H1 (cell line): ENCODE measurements at regions not wholly inside any gene's neighbourhood (a gene's known extent, or its start where the extent isn't known, plus 50 kb on each side); places are given as distances from the start of the nearest gene placed in this dataset.

Experiments used
- CTCF ChIA-PET: fragments of 300-600 bp; sonication (Branson Sonifier 250); formaldehyde crosslinking; loops from one replicate; lab custom pipeline; 2021; ENCODE audit not compliant: partially characterized antibody; lab: Charles Lee
- POLR2A ChIA-PET: fragments of 300-600 bp; sonication (Branson Sonifier 250); formaldehyde crosslinking; loops from one replicate; lab custom pipeline; 2021; ENCODE audit warnings: inconsistent platforms; ENCODE audit not compliant: partially characterized antibody; lab: Charles Lee
- DNase-seq, 2 experiments: peaks; one replicate each; pipeline versions ENCODE4 v3.0.0 to v3.0.0-alpha.2; 2010 to 2022; ENCODE audit warnings: low spot score in 2 of 2, low read depth in 1 of 2, mixed read lengths in 1 of 2
- FAIRE-seq: peaks from 2 replicates; lab custom pipeline; 2011; peaks lifted over from hg19 to GRCh38; lab: Jason Lieb, UNC
- H2AFZ ChIP-seq: 2 replicates; pipeline ENCODE4 v1.8.1; 2012; ENCODE audit warnings: low read length, inconsistent platforms
- H2AK5ac ChIP-seq: 2 replicates; pipeline ENCODE4 v1.6.1; 2013; ENCODE audit warnings: low read depth, low read length
- H2BK120ac ChIP-seq: replicated peaks from 2 replicates; pipeline ENCODE3; 2013; ENCODE audit warnings: low read depth, low read length, inconsistent platforms
- H2BK12ac ChIP-seq: 2 replicates; pipeline ENCODE4 v1.6.1; 2013; ENCODE audit warnings: low read depth, low read length
- H2BK15ac ChIP-seq: 2 replicates; pipeline ENCODE4 v1.6.1; 2013; ENCODE audit warnings: low read length
- H2BK20ac ChIP-seq: 2 replicates; pipeline ENCODE4 v1.6.1; 2013; ENCODE audit warnings: low read length
- H2BK5ac ChIP-seq: 2 replicates; pipeline ENCODE4 v1.6.1; 2013; ENCODE audit warnings: low read depth, low read length
- H3K14ac ChIP-seq: 2 replicates; pipeline ENCODE4 v1.6.1; 2013; ENCODE audit warnings: inconsistent platforms; ENCODE audit not compliant: insufficient read length
- H3K18ac ChIP-seq: 2 replicates; pipeline ENCODE4 v1.6.1; 2013; ENCODE audit warnings: low read length; ENCODE audit errors: extremely low read depth
- H3K23ac ChIP-seq: 2 replicates; pipeline ENCODE4 v1.6.1; 2013; ENCODE audit warnings: inconsistent platforms; ENCODE audit not compliant: insufficient read length
- H3K23me2 ChIP-seq: 2 replicates; pipeline ENCODE4 v1.6.1; 2013; ENCODE audit warnings: low read depth, low read length
- H3K27ac ChIP-seq: 2 replicates; pipeline ENCODE4 v1.6.1; 2011; ENCODE audit warnings: low read depth, low read length, inconsistent platforms
- H3K27me3 ChIP-seq, 4 experiments: replicated peaks in 1 of 4; 1 replicate in 1 of 4; 2 replicates in 3 of 4; pipeline versions ENCODE4 v1.6.1 to v1.8.1; 2011 to 2013; ENCODE audit warnings: low read length in 3 of 4, mild to moderate bottlenecking in 3 of 4, inconsistent platforms in 2 of 4, mixed read lengths in 2 of 4, moderate library complexity in 1 of 4; ENCODE audit not compliant: control insufficient read depth in 3 of 4, insufficient read depth in 3 of 4; ENCODE audit errors: extremely low read depth in 1 of 4
- H3K36me3 ChIP-seq, 4 experiments: 2 replicates each; pipeline versions ENCODE4 v1.6.1 to v1.8.1; 2011 to 2013; ENCODE audit warnings: mild to moderate bottlenecking in 4 of 4, low read length in 3 of 4, moderate library complexity in 2 of 4, control low read depth in 1 of 4, inconsistent platforms in 1 of 4; ENCODE audit not compliant: insufficient read depth in 4 of 4, control insufficient read depth in 2 of 4
- H3K4ac ChIP-seq: replicated peaks from 2 replicates; pipeline ENCODE3; 2013; ENCODE audit warnings: low read length, low read depth, mixed read lengths, inconsistent platforms; ENCODE audit not compliant: insufficient read length
- H3K4me1 ChIP-seq, 4 experiments: replicated peaks in 1 of 4; 1 replicate in 1 of 4; 2 replicates in 3 of 4; pipeline versions ENCODE4 v1.6.1 to v1.8.1; 2011 to 2013; ENCODE audit warnings: low read length in 3 of 4, inconsistent platforms in 2 of 4, mixed read lengths in 1 of 4; ENCODE audit not compliant: insufficient read depth in 4 of 4, control insufficient read depth in 3 of 4
- H3K4me2 ChIP-seq, 2 experiments: 2 replicates each; pipeline versions ENCODE4 v1.6.1 to v1.8.1; 2011 to 2013; ENCODE audit warnings: low read depth in 2 of 2, low read length in 2 of 2, control low read depth in 1 of 2, inconsistent platforms in 1 of 2, mild to moderate bottlenecking in 1 of 2; ENCODE audit not compliant: insufficient read depth in 1 of 2
- H3K4me3 ChIP-seq, 4 experiments: fragments of 200-600, 300-600 bp in 1 of 4; sonication (generic), shearing (Covaris generic), sonication (Bioruptor Twin) in 1 of 4; 2 replicates each; pipeline versions ENCODE4 v1.5.1 to v1.8.1; 2011 to 2016; ENCODE audit warnings: low read length in 4 of 4, low read depth in 3 of 4, control low read depth in 2 of 4, inconsistent platforms in 2 of 4, mild to moderate bottlenecking in 2 of 4, mixed read lengths in 1 of 4, moderate library complexity in 1 of 4; ENCODE audit not compliant: insufficient read depth in 2 of 4; ENCODE audit errors: extremely low read depth in 1 of 4
- H3K56ac ChIP-seq: replicated peaks from 2 replicates; pipeline ENCODE3; 2013; ENCODE audit warnings: low read depth, mild to moderate bottlenecking, mixed read lengths, low read length, inconsistent platforms; ENCODE audit not compliant: insufficient read length
- H3K79me1 ChIP-seq: 2 replicates; pipeline ENCODE4 v1.6.1; 2013; ENCODE audit warnings: low read depth, low read length, control low read depth
- H3K79me2 ChIP-seq, 2 experiments: 2 replicates each; pipeline versions ENCODE4 v1.6.1 to v1.8.1; 2012 to 2013; ENCODE audit warnings: low read length in 2 of 2, mild to moderate bottlenecking in 2 of 2, inconsistent platforms in 1 of 2; ENCODE audit not compliant: insufficient read depth in 2 of 2, control insufficient read depth in 1 of 2
- H3K9ac ChIP-seq, 4 experiments: replicated peaks in 1 of 4; 1 replicate in 1 of 4; 2 replicates in 3 of 4; pipeline versions ENCODE4 v1.6.1 to v1.8.1; 2011 to 2013; ENCODE audit warnings: low read depth in 3 of 4, low read length in 3 of 4, control low read depth in 2 of 4, mild to moderate bottlenecking in 2 of 4, moderate library complexity in 2 of 4, inconsistent platforms in 1 of 4; ENCODE audit errors: extremely low read depth in 1 of 4
- H3K9me3 ChIP-seq, 2 experiments: 2 replicates each; pipeline versions ENCODE4 v1.6.1 to v1.8.1; 2012 to 2013; ENCODE audit warnings: mild to moderate bottlenecking in 2 of 2, moderate library complexity in 2 of 2, control low read depth in 1 of 2, inconsistent platforms in 1 of 2, low read depth in 1 of 2, low read length in 1 of 2, mixed read lengths in 1 of 2; ENCODE audit not compliant: insufficient read depth in 2 of 2
- H4K20me1 ChIP-seq, 2 experiments: replicated peaks in 1 of 2; 2 replicates each; pipeline versions ENCODE3 to v1.8.1; 2011 to 2013; ENCODE audit warnings: inconsistent platforms in 2 of 2, low read length in 2 of 2, mild to moderate bottlenecking in 1 of 2; ENCODE audit not compliant: insufficient read depth in 2 of 2, control insufficient read depth in 1 of 2
- H4K5ac ChIP-seq: 2 replicates; pipeline ENCODE4 v1.6.1; 2013; ENCODE audit warnings: low read length, low read depth, mixed read lengths, inconsistent platforms; ENCODE audit not compliant: insufficient read length
- H4K8ac ChIP-seq: 2 replicates; pipeline ENCODE4 v1.8.0; 2013; ENCODE audit warnings: mild to moderate bottlenecking, moderate library complexity, low read length, inconsistent platforms; ENCODE audit not compliant: insufficient read depth; ENCODE audit errors: extremely low read depth
- H4K91ac ChIP-seq: replicated peaks from 2 replicates; pipeline ENCODE3; 2013; ENCODE audit warnings: low read length, mixed read lengths, inconsistent platforms; ENCODE audit not compliant: insufficient read length
- CEBPB ChIP-seq: IDR thresholded peaks from 2 replicates; pipeline ENCODE4 v1.6.1; 2012; ENCODE audit warnings: low read depth, low read length
- RAD21 ChIP-seq, 2 experiments: IDR thresholded peaks in 1 of 2; conservative IDR thresholded peaks in 1 of 2; 2 replicates each; pipeline ENCODE4 v1.6.1; 2011; ENCODE audit warnings: low read depth in 2 of 2, low read length in 2 of 2, improper control_type of control experiment in 1 of 2, inconsistent platforms in 1 of 2, mild to moderate bottlenecking in 1 of 2, moderate library complexity in 1 of 2
- TAF7 ChIP-seq: optimal IDR thresholded peaks from 2 replicates; pipeline ENCODE3; 2011; ENCODE audit warnings: low read depth, mild to moderate bottlenecking, inconsistent platforms, low read length, moderate library complexity, borderline replicate concordance
- WGBS, 2 experiments: shearing (Covaris generic) in 1 of 2; methylation state at CpG; one replicate each; pipeline versions ENCODE4 v1.1.6 to v1.1.7; 2013 to 2015; ENCODE audit warnings: low lambda C conversion rate in 2 of 2, mixed read lengths in 2 of 2, inconsistent platforms in 1 of 2, low coverage in 1 of 2, missing lambda C conversion rate in 1 of 2; ENCODE audit not compliant: insufficient replicate concordance in 2 of 2, insufficient coverage in 1 of 2, insufficient read length in 1 of 2; ENCODE audit errors: extremely low coverage in 1 of 2, missing lambda C conversion rate in 1 of 2; 5-methylcytosine and 5-hydroxymethylcytosine counted together
- TF ChIP-seq, protein P1 (sequence below), 3 experiments: IDR thresholded peaks; 1 replicate in 2 of 3; 2 replicates in 1 of 3; pipeline versions ENCODE4 v1.5.1 to v1.6.1; 2011; ENCODE audit warnings: low read length in 3 of 3, mild to moderate bottlenecking in 3 of 3, inconsistent platforms in 2 of 3, low read depth in 1 of 3, moderate library complexity in 1 of 3; ENCODE audit not compliant: insufficient read depth in 1 of 3; ENCODE audit errors: control extremely low read depth in 1 of 3

- CTCF ChIA-PET: interaction anchor here (1.4 kb wide), 1 partner anchor 20 kb away, joined by 4 read pairs; no protein-coding TSS in a partner anchor
- H4K91ac ChIP-seq: no peak overlapping the region
- TF ChIP-seq TAF7: no peak
- TF ChIP-seq, protein P1, sequence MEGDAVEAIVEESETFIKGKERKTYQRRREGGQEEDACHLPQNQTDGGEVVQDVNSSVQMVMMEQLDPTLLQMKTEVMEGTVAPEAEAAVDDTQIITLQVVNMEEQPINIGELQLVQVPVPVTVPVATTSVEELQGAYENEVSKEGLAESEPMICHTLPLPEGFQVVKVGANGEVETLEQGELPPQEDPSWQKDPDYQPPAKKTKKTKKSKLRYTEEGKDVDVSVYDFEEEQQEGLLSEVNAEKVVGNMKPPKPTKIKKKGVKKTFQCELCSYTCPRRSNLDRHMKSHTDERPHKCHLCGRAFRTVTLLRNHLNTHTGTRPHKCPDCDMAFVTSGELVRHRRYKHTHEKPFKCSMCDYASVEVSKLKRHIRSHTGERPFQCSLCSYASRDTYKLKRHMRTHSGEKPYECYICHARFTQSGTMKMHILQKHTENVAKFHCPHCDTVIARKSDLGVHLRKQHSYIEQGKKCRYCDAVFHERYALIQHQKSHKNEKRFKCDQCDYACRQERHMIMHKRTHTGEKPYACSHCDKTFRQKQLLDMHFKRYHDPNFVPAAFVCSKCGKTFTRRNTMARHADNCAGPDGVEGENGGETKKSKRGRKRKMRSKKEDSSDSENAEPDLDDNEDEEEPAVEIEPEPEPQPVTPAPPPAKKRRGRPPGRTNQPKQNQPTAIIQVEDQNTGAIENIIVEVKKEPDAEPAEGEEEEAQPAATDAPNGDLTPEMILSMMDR (IDR thresholded peaks at IDR 0.05; ENCODE audit: control extremely low read depth in 1 of 3, insufficient read depth in 1 of 3, low read depth in 1 of 3, low read length in 3 of 3): no peak
- TF ChIP-seq CEBPB: no peak
- TF ChIP-seq RAD21 (IDR thresholded peaks at IDR 0.05 in 1 of 2, conservative IDR thresholded peaks at IDR 0.05 in 1 of 2; ENCODE audit: low read depth in 2 of 2, low read length in 2 of 2): no peak
Measured at GRCh38 chr3:96705895-96706294, 108.5 kb upstream of the EPHA6 start.

More at GRCh38 chr3:96705895-96706294, 108.5 kb upstream of the EPHA6 start:
- Histone ChIP-seq H2BK120ac (no peak overlapping the region), H3K56ac (no peak overlapping the region), H3K9ac (no peak overlapping the region), H2BK5ac (no peak overlapping the region), H3K18ac (no peak overlapping the region), H3K4me3 (no peak overlapping the region), H3K4me1 (no peaks in the 10 kb centered on the region), H2BK20ac (no peak overlapping the region), H2BK15ac (no peak overlapping the region), H4K5ac (no peak overlapping the region), H3K79me1 (no peaks in the 10 kb centered on the region), H3K14ac (no peak overlapping the region), H3K36me3 (no peaks in the 10 kb centered on the region), H3K23ac (no peak overlapping the region), H2AFZ (no peak overlapping the region), H3K27me3 (no peaks in the 10 kb centered on the region), H4K20me1 (no peaks in the 10 kb centered on the region), H2AK5ac (no peak overlapping the region), H3K4ac (no peak overlapping the region), H3K27ac (no peak overlapping the region), H2BK12ac (no peak overlapping the region), H3K23me2 (no peaks in the 10 kb centered on the region; the same call in 1 of the 2 replicates), H3K79me2 (no peaks in the 10 kb centered on the region), H3K4me2 (no peak overlapping the region), H4K8ac (no peak overlapping the region), H3K9me3 (no peaks in the 10 kb centered on the region; a peak in 1 of 4 replicates)
- WGBS, 2 experiments: 96% methylated on average over 2 of the region's 2 CpGs; no CpG with 5 or more reads in 1 of the 2 experiments
- FAIRE-seq (no peak), DNase-seq (no peak)
- POLR2A ChIA-PET: no interaction called here
